WTC11 (cell line): ENCODE measurements at regions not wholly inside any gene's neighbourhood (a gene's known extent, or its start where the extent isn't known, plus 50 kb on each side); places are given as distances from the start of the nearest gene placed in this dataset.

Source experiments
- ATAC-seq: fragments of 200-7000 bp; cut with Tn5 transposase; 2 replicates; pipeline ENCODE4 v1.10.0; 2021; ENCODE audit warnings: mild to moderate bottlenecking, moderate library complexity
- CTCF ChIA-PET: fragments of 300-600 bp; sonication (Branson Sonifier 250); formaldehyde crosslinking; loops from one replicate; lab custom pipeline; 2021; ENCODE audit warnings: antibody characterized with exemption; lab: Charles Lee
- POLR2A ChIA-PET: fragments of 350-600 bp; sonication (Branson Sonifier 250); formaldehyde crosslinking; loops from one replicate; lab custom pipeline; 2021; ENCODE audit warnings: antibody characterized with exemption; lab: Charles Lee
- DNase-seq: peaks from one replicate; pipeline ENCODE4 v3.0.0; 2021; ENCODE audit warnings: low spot score
- H3K27ac Mint-ChIP-seq: 2 replicates; pipeline ENCODE4 v1.8.0; 2021; ENCODE audit warnings: mixed read lengths
- H3K27me3 Mint-ChIP-seq: 2 replicates; pipeline ENCODE4 v1.8.0; 2021; ENCODE audit warnings: low read depth, mild to moderate bottlenecking, moderate library complexity, mixed read lengths
- H3K36me3 Mint-ChIP-seq: 2 replicates; pipeline ENCODE4 v1.8.0; 2021; ENCODE audit warnings: mixed read lengths
- H3K4me1 Mint-ChIP-seq: 2 replicates; pipeline ENCODE4 v1.8.0; 2022; ENCODE audit warnings: mixed read lengths
- H3K4me3 Mint-ChIP-seq: 2 replicates; pipeline ENCODE4 v1.8.0; 2021; ENCODE audit warnings: mild to moderate bottlenecking, moderate library complexity, mixed read lengths
- H3K9me3 Mint-ChIP-seq: 2 replicates; pipeline ENCODE4 v1.8.0; 2021; ENCODE audit warnings: mixed read lengths
- CREB1 ChIP-seq: sonication (generic); formaldehyde crosslinking; IDR thresholded peaks from 2 replicates; pipeline ENCODE4 v1.8.0; 2023; ENCODE audit warnings: mild to moderate bottlenecking, missing genetic modification reagents
- CREM ChIP-seq: sonication (generic); formaldehyde crosslinking; IDR thresholded peaks from 2 replicates; pipeline ENCODE4 v1.8.1; 2022; ENCODE audit warnings: mild to moderate bottlenecking, missing genetic modification reagents, moderate library complexity
- ETV6 ChIP-seq: sonication (generic); formaldehyde crosslinking; IDR thresholded peaks from 2 replicates; pipeline ENCODE4 v1.8.1; 2022; ENCODE audit warnings: mild to moderate bottlenecking, missing genetic modification reagents
- GTF2I ChIP-seq: fragments of 250-450 bp; sonication (Bioruptor Pico); conservative IDR thresholded peaks from 2 replicates; pipeline ENCODE4 v1.4.0; 2021; ENCODE audit warnings: mild to moderate bottlenecking
- JUN ChIP-seq: sonication (generic); formaldehyde crosslinking; IDR thresholded peaks from 2 replicates; pipeline ENCODE4 v1.8.0; 2023; ENCODE audit warnings: mild to moderate bottlenecking, missing genetic modification reagents
- NFYB ChIP-seq: sonication (generic); formaldehyde crosslinking; conservative IDR thresholded peaks from 2 replicates; pipeline ENCODE4 v1.8.0; 2022; ENCODE audit warnings: low read depth, missing genetic modification reagents
- NR1H2 ChIP-seq: sonication (generic); formaldehyde crosslinking; IDR thresholded peaks from 2 replicates; pipeline ENCODE4 v1.9.0; 2021; ENCODE audit warnings: mild to moderate bottlenecking, moderate library complexity, missing genetic modification reagents
- NR2C2 ChIP-seq: sonication (generic); formaldehyde crosslinking; IDR thresholded peaks from 2 replicates; pipeline ENCODE4 v1.8.0; 2022; ENCODE audit warnings: mild to moderate bottlenecking, missing genetic modification reagents
- PRRX2 ChIP-seq: fragments of 250-450 bp; sonication (Bioruptor Pico); IDR thresholded peaks from 2 replicates; pipeline ENCODE4 v1.8.0; 2021; ENCODE audit warnings: mild to moderate bottlenecking
- SMAD3 ChIP-seq: sonication (generic); formaldehyde crosslinking; IDR thresholded peaks from 2 replicates; pipeline ENCODE4 v1.8.0; 2022; ENCODE audit warnings: missing genetic modification reagents, mild to moderate bottlenecking, borderline replicate concordance
- SMAD4 ChIP-seq: sonication (generic); formaldehyde crosslinking; IDR thresholded peaks from 2 replicates; pipeline ENCODE4 v1.8.0; 2022; ENCODE audit warnings: mild to moderate bottlenecking, missing genetic modification reagents
- SOX15 ChIP-seq: fragments of 250-450 bp; sonication (Bioruptor Pico); IDR thresholded peaks from 2 replicates; pipeline ENCODE4 v1.9.0; 2021; ENCODE audit warnings: mild to moderate bottlenecking
- ZNF121 ChIP-seq: sonication (generic); formaldehyde crosslinking; IDR thresholded peaks from 2 replicates; pipeline ENCODE4 v1.8.0; 2023; ENCODE audit warnings: missing genetic modification reagents
- ZNF219 ChIP-seq: sonication (generic); formaldehyde crosslinking; IDR thresholded peaks from 2 replicates; pipeline ENCODE4 v1.8.0; 2023; ENCODE audit warnings: missing genetic modification reagents, mild to moderate bottlenecking, borderline replicate concordance
- ZNF317 ChIP-seq: sonication (generic); formaldehyde crosslinking; IDR thresholded peaks from 2 replicates; pipeline ENCODE4 v1.8.1; 2023; ENCODE audit warnings: low read depth, mild to moderate bottlenecking, moderate library complexity, missing genetic modification reagents, borderline replicate concordance
- ZNF396 ChIP-seq: fragments of 250-450 bp; sonication (Bioruptor Pico); IDR thresholded peaks from 2 replicates; pipeline ENCODE4 v1.8.0; 2021; ENCODE audit warnings: mild to moderate bottlenecking, moderate library complexity, borderline replicate concordance
- ZNF671 ChIP-seq: fragments of 250-450 bp; sonication (Bioruptor Pico); IDR thresholded peaks from 2 replicates; pipeline ENCODE4 v1.8.0; 2021; ENCODE audit warnings: mild to moderate bottlenecking
- TF ChIP-seq, protein P1 (sequence below): sonication (generic); formaldehyde crosslinking; IDR thresholded peaks from 2 replicates; pipeline ENCODE4 v1.8.0; 2022; ENCODE audit warnings: mild to moderate bottlenecking, missing genetic modification reagents
- TF ChIP-seq, protein P2 (sequence below): sonication (generic); formaldehyde crosslinking; IDR thresholded peaks from 2 replicates; pipeline ENCODE4 v1.8.1; 2023; ENCODE audit warnings: mild to moderate bottlenecking, missing genetic modification reagents
- TF ChIP-seq, protein P3 (sequence below): sonication (generic); formaldehyde crosslinking; IDR thresholded peaks from 2 replicates; pipeline ENCODE4 v1.8.1; 2023; ENCODE audit warnings: mild to moderate bottlenecking, moderate library complexity, missing genetic modification reagents
- TF ChIP-seq, protein P4 (sequence below): sonication (generic); formaldehyde crosslinking; IDR thresholded peaks from 2 replicates; pipeline ENCODE4 v1.8.1; 2022; ENCODE audit warnings: mild to moderate bottlenecking, missing genetic modification reagents, moderate library complexity, borderline replicate concordance
- TF ChIP-seq, protein P5 (sequence below): sonication (generic); formaldehyde crosslinking; IDR thresholded peaks from 2 replicates; pipeline ENCODE4 v1.8.1; 2023; ENCODE audit warnings: mild to moderate bottlenecking, missing genetic modification reagents, moderate library complexity
- TF ChIP-seq, protein P6 (sequence below): sonication (generic); formaldehyde crosslinking; IDR thresholded peaks from 2 replicates; pipeline ENCODE4 v1.8.0; 2022; ENCODE audit warnings: mild to moderate bottlenecking, missing genetic modification reagents
- TF ChIP-seq, protein P7 (sequence below): sonication (generic); formaldehyde crosslinking; conservative IDR thresholded peaks from 2 replicates; pipeline ENCODE4 v1.8.1; 2022; ENCODE audit warnings: mild to moderate bottlenecking, missing genetic modification reagents

DNA sequence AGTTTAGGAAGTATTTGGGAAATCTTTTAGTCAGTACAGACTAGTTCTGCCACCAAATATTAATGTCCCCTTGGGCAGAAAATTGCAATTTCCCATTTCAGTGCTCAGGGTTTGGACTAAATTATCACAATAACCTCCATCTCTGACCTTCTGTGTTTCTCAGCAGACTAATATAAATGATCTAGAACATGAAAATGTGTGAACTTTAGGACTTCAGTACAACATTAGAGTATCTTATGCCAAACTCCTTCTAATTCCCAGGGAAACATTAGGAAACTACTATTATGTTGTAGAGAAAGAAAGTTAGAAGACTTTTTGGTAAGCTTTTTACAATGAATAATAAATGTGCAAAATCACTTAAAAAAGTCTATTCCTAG is 1087.6 kb upstream of the CITED2 start:
- peaks cover 16% of the 10 kb centered on the region for H3K36me3 Mint-ChIP-seq
- H3K9me3 Mint-ChIP-seq, result peaks cover 32% of the 10 kb centered on the region
- TF ChIP-seq ZNF396 (CRISPR knock-in tag) (no peak), SOX15 (CRISPR knock-in tag) (no peak), CREM (no peak), PRRX2 (CRISPR knock-in tag) (no peak), ZNF219 (CRISPR knock-in tag) (no peak), NFYB (no peak), ZNF671 (CRISPR knock-in tag) (no peak), SMAD4 (CRISPR knock-in tag) (no peak), ETV6 (CRISPR knock-in tag) (no peak), GTF2I (no peak), NR2C2 (CRISPR knock-in tag) (no peak)
- TF ChIP-seq, protein P1, sequence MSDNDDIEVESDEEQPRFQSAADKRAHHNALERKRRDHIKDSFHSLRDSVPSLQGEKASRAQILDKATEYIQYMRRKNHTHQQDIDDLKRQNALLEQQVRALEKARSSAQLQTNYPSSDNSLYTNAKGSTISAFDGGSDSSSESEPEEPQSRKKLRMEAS, result no peak
- TF ChIP-seq, protein P2, sequence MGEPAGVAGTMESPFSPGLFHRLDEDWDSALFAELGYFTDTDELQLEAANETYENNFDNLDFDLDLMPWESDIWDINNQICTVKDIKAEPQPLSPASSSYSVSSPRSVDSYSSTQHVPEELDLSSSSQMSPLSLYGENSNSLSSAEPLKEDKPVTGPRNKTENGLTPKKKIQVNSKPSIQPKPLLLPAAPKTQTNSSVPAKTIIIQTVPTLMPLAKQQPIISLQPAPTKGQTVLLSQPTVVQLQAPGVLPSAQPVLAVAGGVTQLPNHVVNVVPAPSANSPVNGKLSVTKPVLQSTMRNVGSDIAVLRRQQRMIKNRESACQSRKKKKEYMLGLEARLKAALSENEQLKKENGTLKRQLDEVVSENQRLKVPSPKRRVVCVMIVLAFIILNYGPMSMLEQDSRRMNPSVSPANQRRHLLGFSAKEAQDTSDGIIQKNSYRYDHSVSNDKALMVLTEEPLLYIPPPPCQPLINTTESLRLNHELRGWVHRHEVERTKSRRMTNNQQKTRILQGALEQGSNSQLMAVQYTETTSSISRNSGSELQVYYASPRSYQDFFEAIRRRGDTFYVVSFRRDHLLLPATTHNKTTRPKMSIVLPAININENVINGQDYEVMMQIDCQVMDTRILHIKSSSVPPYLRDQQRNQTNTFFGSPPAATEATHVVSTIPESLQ (CRISPR knock-in tag), result no peak
- TF ChIP-seq, protein P3, sequence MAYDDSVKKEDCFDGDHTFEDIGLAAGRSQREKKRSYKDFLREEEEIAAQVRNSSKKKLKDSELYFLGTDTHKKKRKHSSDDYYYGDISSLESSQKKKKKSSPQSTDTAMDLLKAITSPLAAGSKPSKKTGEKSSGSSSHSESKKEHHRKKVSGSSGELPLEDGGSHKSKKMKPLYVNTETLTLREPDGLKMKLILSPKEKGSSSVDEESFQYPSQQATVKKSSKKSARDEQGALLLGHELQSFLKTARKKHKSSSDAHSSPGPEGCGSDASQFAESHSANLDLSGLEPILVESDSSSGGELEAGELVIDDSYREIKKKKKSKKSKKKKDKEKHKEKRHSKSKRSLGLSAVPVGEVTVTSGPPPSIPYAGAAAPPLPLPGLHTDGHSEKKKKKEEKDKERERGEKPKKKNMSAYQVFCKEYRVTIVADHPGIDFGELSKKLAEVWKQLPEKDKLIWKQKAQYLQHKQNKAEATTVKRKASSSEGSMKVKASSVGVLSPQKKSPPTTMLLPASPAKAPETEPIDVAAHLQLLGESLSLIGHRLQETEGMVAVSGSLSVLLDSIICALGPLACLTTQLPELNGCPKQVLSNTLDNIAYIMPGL (CRISPR knock-in tag), result no peak
- TF ChIP-seq, protein P4, sequence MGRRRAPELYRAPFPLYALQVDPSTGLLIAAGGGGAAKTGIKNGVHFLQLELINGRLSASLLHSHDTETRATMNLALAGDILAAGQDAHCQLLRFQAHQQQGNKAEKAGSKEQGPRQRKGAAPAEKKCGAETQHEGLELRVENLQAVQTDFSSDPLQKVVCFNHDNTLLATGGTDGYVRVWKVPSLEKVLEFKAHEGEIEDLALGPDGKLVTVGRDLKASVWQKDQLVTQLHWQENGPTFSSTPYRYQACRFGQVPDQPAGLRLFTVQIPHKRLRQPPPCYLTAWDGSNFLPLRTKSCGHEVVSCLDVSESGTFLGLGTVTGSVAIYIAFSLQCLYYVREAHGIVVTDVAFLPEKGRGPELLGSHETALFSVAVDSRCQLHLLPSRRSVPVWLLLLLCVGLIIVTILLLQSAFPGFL, result no peak
- TF ChIP-seq, protein P5, sequence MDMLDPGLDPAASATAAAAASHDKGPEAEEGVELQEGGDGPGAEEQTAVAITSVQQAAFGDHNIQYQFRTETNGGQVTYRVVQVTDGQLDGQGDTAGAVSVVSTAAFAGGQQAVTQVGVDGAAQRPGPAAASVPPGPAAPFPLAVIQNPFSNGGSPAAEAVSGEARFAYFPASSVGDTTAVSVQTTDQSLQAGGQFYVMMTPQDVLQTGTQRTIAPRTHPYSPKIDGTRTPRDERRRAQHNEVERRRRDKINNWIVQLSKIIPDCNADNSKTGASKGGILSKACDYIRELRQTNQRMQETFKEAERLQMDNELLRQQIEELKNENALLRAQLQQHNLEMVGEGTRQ (CRISPR knock-in tag), result no peak
- TF ChIP-seq, protein P6, sequence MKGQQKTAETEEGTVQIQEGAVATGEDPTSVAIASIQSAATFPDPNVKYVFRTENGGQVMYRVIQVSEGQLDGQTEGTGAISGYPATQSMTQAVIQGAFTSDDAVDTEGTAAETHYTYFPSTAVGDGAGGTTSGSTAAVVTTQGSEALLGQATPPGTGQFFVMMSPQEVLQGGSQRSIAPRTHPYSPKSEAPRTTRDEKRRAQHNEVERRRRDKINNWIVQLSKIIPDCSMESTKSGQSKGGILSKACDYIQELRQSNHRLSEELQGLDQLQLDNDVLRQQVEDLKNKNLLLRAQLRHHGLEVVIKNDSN, result no peak
- H3K4me3 Mint-ChIP-seq, result no peak overlapping the region
- peaks cover 27% of the 10 kb centered on the region for H3K4me1 Mint-ChIP-seq
- DNase-seq (no peak), ATAC-seq (no peak)
- CTCF ChIA-PET, result no interaction called here
- no peak overlapping the region for H3K27ac Mint-ChIP-seq
- POLR2A ChIA-PET, result no interaction called here
- no peaks in the 10 kb centered on the region for H3K27me3 Mint-ChIP-seq

DNA sequence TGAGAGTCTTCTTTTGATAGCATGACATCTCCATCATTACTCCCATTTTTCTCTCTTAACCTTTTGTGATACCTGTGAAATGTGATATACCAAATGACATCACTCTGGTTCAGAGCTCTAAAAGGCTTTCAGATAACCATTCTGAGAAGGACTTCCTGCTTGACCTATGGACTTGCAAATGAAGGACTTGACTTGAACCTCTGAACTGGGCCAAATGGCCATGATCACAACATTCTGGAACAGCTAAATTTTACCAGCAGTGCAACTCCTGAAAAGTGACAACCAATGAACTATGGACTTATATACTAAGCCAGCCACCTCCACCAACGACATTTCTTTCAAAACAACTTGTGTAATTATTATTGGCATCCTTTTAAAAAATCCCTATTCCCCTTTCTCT is 1085.8 kb upstream of the CITED2 start:
- Mint-ChIP-seq H3K4me1 (peaks cover 27% of the 10 kb centered on the region), H3K4me3 (no peak overlapping the region), H3K36me3 (peaks cover 4% of the 10 kb centered on the region; the same call in 1 of the 2 replicates), H3K27ac (no peak overlapping the region), H3K27me3 (no peaks in the 10 kb centered on the region), H3K9me3 (peaks cover 18% of the 10 kb centered on the region)
- POLR2A ChIA-PET, result no interaction called here
- ATAC-seq, result no peak
- DNase-seq, result no peak
- TF ChIP-seq JUN (CRISPR knock-in tag), result no peak
- CTCF ChIA-PET, result no interaction called here

DNA sequence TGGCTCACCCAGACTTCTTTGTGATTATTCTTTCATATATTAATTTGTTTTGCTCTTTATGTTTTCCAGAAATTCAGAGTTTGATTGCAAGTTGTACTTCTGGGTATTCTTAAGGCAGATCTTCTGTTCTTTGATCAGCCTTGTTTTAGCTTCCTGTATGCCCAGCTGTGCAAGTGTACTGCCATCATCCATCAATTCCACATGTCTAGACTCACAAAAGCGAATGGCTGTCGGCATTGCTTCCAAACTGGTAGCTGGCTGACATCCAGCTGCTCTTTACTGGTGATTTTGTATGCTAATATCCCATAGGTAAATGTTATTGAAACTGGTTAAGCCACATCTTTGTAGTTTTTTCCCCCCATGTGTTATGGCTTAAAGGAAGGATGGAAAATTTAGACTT is 1084.8 kb upstream of the CITED2 start:
- no peak for DNase-seq
- peaks cover 4% of the 10 kb centered on the region; the same call in 1 of the 2 replicates for H3K36me3 Mint-ChIP-seq
- ATAC-seq, result no peak
- H3K4me3 Mint-ChIP-seq, result no peak overlapping the region
- H3K27me3 Mint-ChIP-seq, result no peaks in the 10 kb centered on the region
- H3K9me3 Mint-ChIP-seq, result peaks cover 18% of the 10 kb centered on the region
- H3K4me1 Mint-ChIP-seq, result peaks cover 27% of the 10 kb centered on the region
- CTCF ChIA-PET, result no interaction called here
- POLR2A ChIA-PET, result no interaction called here
- no peak overlapping the region for H3K27ac Mint-ChIP-seq
- TF ChIP-seq NFYB (no peak), SMAD3 (no peak), ZNF121 (CRISPR knock-in tag) (no peak), NR1H2 (CRISPR knock-in tag) (no peak), PRRX2 (CRISPR knock-in tag) (no peak), ZNF317 (no peak), CREB1 (CRISPR knock-in tag) (no peak)
- TF ChIP-seq, protein P7, sequence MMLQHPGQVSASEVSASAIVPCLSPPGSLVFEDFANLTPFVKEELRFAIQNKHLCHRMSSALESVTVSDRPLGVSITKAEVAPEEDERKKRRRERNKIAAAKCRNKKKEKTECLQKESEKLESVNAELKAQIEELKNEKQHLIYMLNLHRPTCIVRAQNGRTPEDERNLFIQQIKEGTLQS (CRISPR knock-in tag), result no peak
